ENCODE measurements at regions not wholly inside any gene's neighbourhood (a gene's known extent, or its start where the extent isn't known, plus 50 kb on each side); places are given as distances from the start of the nearest gene placed in this dataset.
A peak's percentile ranks its signal among the peaks of the same experiment; 100 is the strongest.

GRCh38 chr12:77591959-77592743 lies 238.5 kb upstream of the NAV3 start:
- H3K9me3 ChIP-seq (replicated peaks) = no peaks in the 10 kb centered on the region; the same call in 1 of the 2 replicates
- H3K4me1 ChIP-seq = peaks cover 14% of the 10 kb centered on the region
- H3K36me3 ChIP-seq = no peaks in the 10 kb centered on the region
- H3K27ac ChIP-seq = peak overlapping the region; percentile 53
- peak overlapping the region; percentile 40 for H3K4me3 ChIP-seq
- H3K27me3 ChIP-seq = no peaks in the 10 kb centered on the region
- peak; percentile 75 to 87 for DNase-seq

- no peak overlapping the region for H3K4me3 ChIP-seq
- H3K9me3 ChIP-seq (replicated peaks) = no peaks in the 10 kb centered on the region; the same call in 1 of the 2 replicates
- H3K27me3 ChIP-seq = no peaks in the 10 kb centered on the region
- H3K4me1 ChIP-seq = peaks cover 14% of the 10 kb centered on the region
- no peak for DNase-seq
- H3K36me3 ChIP-seq = no peaks in the 10 kb centered on the region
- H3K27ac ChIP-seq = no peak overlapping the region
These were observed 240.4 kb upstream of the NAV3 start for GRCh38 chr12:77590306-77590705.

GRCh38 chr12:77584860-77585259 lies 245.8 kb upstream of the NAV3 start:
- Histone ChIP-seq H3K9me3 (replicated peaks) (no peaks in the 10 kb centered on the region), H3K4me1 (peaks cover 5% of the 10 kb centered on the region; the same call in 1 of the 2 replicates), H3K27me3 (no peaks in the 10 kb centered on the region), H3K27ac (no peak overlapping the region), H3K4me3 (no peak overlapping the region), H3K36me3 (no peaks in the 10 kb centered on the region)
- no peak for DNase-seq

DNA sequence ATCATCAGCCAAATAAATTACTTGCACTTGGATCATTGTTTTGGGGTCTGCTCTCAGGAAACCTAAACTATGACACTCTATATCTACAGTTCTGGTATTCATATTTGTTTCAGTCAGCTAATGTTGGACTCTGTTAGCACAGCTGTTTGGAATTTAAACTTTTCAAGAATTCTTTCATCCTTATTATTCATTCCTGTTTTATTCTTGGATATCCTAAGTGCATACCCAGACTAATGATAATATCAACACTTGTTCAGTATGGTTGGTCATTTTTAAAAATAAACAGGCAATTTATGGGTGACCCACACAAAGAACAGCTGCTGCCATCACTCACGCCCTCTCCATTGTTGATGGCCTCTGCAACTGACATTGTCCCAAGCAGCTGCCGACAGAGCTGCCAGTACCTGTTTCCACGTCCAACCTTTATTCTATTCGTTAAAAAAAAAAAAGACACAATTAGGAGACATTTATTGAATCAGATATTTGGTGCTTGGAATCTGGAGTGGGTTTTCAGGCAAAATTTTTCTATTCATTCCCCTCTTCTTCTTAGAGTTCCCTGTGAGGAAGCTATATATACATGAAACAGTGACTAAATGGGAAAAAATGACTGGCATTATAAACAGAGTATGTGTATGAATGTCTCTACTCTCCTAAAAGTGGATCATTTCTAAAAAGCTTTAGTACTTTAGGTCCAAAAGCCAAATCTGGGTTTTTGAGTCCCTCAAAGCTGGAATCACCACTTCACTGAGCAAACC lies 252.1 kb upstream of the NAV3 start:
- Histone ChIP-seq H3K27me3 (no peaks in the 10 kb centered on the region), H3K4me3 (peak overlapping the region; percentile 34), H3K27ac (peak overlapping the region; percentile 88), H3K36me3 (no peaks in the 10 kb centered on the region), H3K9me3 (replicated peaks) (no peaks in the 10 kb centered on the region), H3K4me1 (peaks cover 33% of the 10 kb centered on the region)
- peak; percentile 94 to 97 for DNase-seq

GRCh38 chr12:77577791-77578190 lies 252.9 kb upstream of the NAV3 start:
- peak overlapping the region; percentile 88 for H3K27ac ChIP-seq
- H3K36me3 ChIP-seq = no peaks in the 10 kb centered on the region; the same call in 1 of the 2 replicates
- peak overlapping the region; percentile 34 for H3K4me3 ChIP-seq
- DNase-seq = peak in 1 of 2 experiments; percentile 44
- no peaks in the 10 kb centered on the region for H3K27me3 ChIP-seq
- H3K9me3 ChIP-seq (replicated peaks) = no peaks in the 10 kb centered on the region
- peaks cover 33% of the 10 kb centered on the region for H3K4me1 ChIP-seq

GRCh38 chr12:77575376-77575919 lies 255.2 kb upstream of the NAV3 start:
- Histone ChIP-seq H3K9me3 (replicated peaks) (no peaks in the 10 kb centered on the region), H3K4me1 (peaks cover 31% of the 10 kb centered on the region), H3K36me3 (no peaks in the 10 kb centered on the region; the same call in 1 of the 2 replicates), H3K27ac (no peak overlapping the region), H3K27me3 (no peaks in the 10 kb centered on the region), H3K4me3 (no peak overlapping the region)
- no peak for DNase-seq

GRCh38 chr12:77572371-77572770 lies 258.3 kb upstream of the NAV3 start:
- DNase-seq = no peak
- H3K27ac ChIP-seq = no peak overlapping the region
- no peaks in the 10 kb centered on the region for H3K9me3 ChIP-seq (replicated peaks)
- H3K36me3 ChIP-seq = no peaks in the 10 kb centered on the region; the same call in 1 of the 2 replicates
- H3K4me1 ChIP-seq = peaks cover 10% of the 10 kb centered on the region
- H3K4me3 ChIP-seq = no peak overlapping the region
- no peaks in the 10 kb centered on the region for H3K27me3 ChIP-seq

DNA sequence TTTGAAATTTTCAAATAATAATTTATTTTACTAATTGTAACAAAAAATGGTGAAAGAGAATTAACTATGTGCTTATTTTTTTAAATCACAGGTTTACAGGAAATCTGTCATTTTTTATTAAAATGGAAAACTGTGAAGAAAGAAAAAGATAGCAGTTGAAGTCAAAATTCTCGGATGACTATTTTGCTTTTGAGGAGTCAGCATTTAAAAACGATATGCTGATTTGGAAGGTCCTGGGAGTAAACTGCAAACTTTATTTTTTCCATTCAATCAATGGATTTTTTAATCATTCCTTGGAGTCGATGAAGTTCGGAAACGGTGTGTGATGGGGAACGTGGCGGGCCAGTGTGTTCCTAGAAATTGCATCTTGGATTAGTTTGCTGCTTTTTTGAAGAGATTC lies 258.9 kb upstream of the NAV3 start:
- Histone ChIP-seq H3K4me3 (no peak overlapping the region), H3K9me3 (replicated peaks) (no peaks in the 10 kb centered on the region), H3K27me3 (no peaks in the 10 kb centered on the region), H3K4me1 (peaks cover 4% of the 10 kb centered on the region), H3K36me3 (no peaks in the 10 kb centered on the region; the same call in 1 of the 2 replicates), H3K27ac (no peak overlapping the region)
- DNase-seq = no peak

- Histone ChIP-seq H3K9me3 (replicated peaks) (no peaks in the 10 kb centered on the region), H3K27me3 (no peaks in the 10 kb centered on the region), H3K27ac (no peak overlapping the region), H3K4me1 (no peaks in the 10 kb centered on the region; the same call in 1 of the 2 replicates), H3K4me3 (no peak overlapping the region), H3K36me3 (no peaks in the 10 kb centered on the region; the same call in 1 of the 2 replicates)
- no peak for DNase-seq
These were observed 259.6 kb upstream of the NAV3 start for GRCh38 chr12:77571127-77571526.

DNA sequence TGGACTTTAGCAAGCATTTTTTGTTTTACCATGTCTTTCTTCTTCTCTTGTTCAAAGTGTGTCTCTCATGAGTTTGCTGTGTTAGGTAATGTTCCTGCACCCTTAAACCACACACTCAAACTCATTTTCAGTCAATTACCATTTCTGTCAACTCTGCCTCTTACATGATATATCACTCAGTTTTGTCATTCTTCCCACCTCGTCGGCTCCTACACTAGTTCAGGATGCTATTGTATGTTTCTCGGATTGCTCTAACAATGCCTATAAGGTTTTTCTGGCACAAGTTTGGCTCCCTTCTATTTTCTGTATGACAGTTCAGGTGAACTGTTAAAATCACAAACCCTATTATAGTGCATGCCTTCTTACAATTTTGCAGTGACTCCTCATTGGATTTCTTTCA lies 260.8 kb upstream of the NAV3 start:
- no peak overlapping the region for H3K4me3 ChIP-seq
- H3K9me3 ChIP-seq (replicated peaks) = no peaks in the 10 kb centered on the region
- H3K4me1 ChIP-seq = no peaks in the 10 kb centered on the region; the same call in 1 of the 2 replicates
- H3K27ac ChIP-seq = no peak overlapping the region
- no peaks in the 10 kb centered on the region; the same call in 1 of the 2 replicates for H3K36me3 ChIP-seq
- DNase-seq = no peak
- no peaks in the 10 kb centered on the region for H3K27me3 ChIP-seq

DNA sequence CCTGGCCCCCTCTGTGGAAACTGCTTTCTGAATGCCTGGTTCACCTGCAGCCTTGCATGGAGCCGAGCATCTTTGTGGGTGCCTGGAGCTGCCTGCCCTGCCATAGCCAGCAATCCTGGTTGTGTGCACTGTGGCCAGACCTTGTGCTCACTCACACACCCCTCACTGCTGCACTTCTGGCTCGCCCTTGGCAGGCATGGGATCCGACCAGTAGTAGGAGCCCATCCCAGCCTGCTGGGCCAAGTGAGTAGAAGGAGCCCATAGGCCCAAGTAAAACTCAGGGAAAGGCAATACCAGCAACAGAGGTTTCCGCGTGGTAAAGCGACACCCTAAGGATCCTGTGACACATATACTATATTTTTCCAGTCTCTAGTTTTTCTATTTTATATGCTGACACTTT lies 270.0 kb upstream of the NAV3 start:
- H3K4me1 ChIP-seq = no peaks in the 10 kb centered on the region
- no peak overlapping the region for H3K4me3 ChIP-seq
- no peak overlapping the region for H3K27ac ChIP-seq
- DNase-seq = no peak
- H3K36me3 ChIP-seq = peaks cover 2% of the 10 kb centered on the region; the same call in 1 of the 2 replicates
- no peaks in the 10 kb centered on the region for H3K9me3 ChIP-seq (replicated peaks)
- no peaks in the 10 kb centered on the region for H3K27me3 ChIP-seq

DNA sequence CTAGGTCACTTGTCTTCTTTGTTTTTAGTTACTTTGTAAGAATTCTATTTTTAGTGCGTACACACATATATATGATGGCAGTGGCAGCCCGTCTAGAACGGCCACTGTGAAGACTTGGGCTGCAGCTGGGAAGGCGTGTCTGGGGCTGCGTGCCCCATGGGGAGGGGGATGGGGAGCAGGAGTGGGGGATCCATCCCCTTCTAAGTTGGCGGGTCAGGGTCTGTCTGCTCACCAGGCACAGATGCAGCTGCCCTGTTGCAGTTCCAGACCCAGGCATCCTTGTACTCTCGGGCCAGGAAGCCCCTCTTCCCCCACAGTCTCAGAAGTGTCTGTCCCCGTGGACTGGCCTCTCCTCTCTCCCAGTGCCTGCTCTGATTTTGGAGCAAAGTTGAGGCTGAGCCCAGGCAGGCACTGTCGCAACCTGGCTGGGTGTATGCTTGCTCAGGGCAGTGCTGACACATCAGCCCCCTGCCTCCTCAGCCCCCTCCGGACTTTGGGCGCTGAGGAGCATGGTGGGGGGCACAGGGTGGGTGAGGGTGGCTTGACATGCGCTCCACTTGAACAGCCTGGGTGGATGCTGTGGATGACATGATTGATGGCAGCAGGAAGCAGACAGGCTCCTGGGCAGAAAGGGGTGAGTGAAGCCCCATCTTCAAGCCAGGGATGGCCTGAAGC lies 271.2 kb upstream of the NAV3 start:
- no peaks in the 10 kb centered on the region for H3K4me1 ChIP-seq
- H3K27ac ChIP-seq = no peak overlapping the region
- H3K36me3 ChIP-seq = peaks cover 2% of the 10 kb centered on the region; the same call in 1 of the 2 replicates
- no peaks in the 10 kb centered on the region for H3K9me3 ChIP-seq (replicated peaks)
- H3K27me3 ChIP-seq = no peaks in the 10 kb centered on the region
- no peak for DNase-seq
- no peak overlapping the region for H3K4me3 ChIP-seq

DNA sequence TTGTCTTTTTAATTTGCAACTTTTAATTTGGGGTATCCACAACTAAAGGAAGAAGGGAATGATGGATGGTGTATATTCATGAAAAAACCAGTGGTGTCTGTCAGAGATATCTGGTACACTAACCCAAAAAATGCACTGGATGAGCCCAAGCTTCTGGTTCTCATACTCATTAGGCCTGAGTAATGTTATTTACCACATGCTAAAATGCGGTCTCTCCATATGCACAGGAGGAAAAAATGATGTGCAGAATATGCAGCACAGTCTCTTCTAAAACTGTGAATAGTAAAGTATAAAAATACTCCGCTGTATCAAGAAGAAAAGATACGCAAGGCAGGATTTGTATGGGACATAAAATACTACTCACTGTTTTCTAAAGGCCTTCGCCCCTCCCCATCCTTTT lies 275.6 kb upstream of the NAV3 start:
- H3K4me1 ChIP-seq = no peaks in the 10 kb centered on the region
- DNase-seq = no peak
- no peak overlapping the region for H3K4me3 ChIP-seq
- H3K27me3 ChIP-seq = no peaks in the 10 kb centered on the region
- H3K27ac ChIP-seq = no peak overlapping the region
- no peaks in the 10 kb centered on the region for H3K9me3 ChIP-seq (replicated peaks)
- H3K36me3 ChIP-seq = no peaks in the 10 kb centered on the region

DNA sequence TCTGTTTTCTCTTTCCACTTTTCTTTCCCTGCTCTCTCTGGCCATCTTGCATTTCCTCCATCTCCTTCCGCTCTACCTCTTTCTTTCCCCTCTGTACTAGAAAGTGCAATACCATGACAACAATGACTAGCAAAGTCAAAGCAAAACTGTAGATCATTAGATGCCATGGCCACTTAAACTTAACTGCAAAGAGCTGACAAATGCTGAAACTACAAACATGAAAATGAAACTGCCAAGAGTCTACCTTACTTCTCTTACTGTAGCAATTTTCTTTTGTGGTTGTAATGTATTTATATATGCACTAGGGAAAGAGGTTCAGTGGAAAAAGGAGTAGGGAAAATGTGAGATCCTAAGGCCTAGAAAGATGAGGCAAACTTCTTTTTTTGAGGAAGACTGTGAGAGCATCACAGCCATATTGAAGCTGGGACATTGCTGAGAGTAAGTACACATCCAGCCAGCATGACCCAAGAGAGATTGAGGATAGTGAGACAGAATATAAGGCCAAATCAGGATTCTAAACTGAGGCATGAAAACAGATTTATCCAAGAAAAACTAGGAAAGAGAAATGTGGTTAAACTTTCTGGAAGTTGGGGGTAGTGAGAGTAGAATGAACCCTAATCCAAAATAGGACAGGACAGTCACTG lies 276.6 kb upstream of the NAV3 start:
- Histone ChIP-seq H3K36me3 (no peaks in the 10 kb centered on the region), H3K9me3 (replicated peaks) (peaks cover 2% of the 10 kb centered on the region; the same call in 1 of the 2 replicates), H3K27ac (no peak overlapping the region), H3K4me3 (no peak overlapping the region), H3K27me3 (no peaks in the 10 kb centered on the region), H3K4me1 (no peaks in the 10 kb centered on the region)
- DNase-seq = no peak

Data from SJCRH30 (cell line).